Activated B cell treated with CpG ODN at 0.5 μM for 24 hours (primary cell): ENCODE measurements at regions not wholly inside any gene's neighbourhood (a gene's known extent, or its start where the extent isn't known, plus 50 kb on each side); places are given as distances from the start of the nearest gene placed in this dataset.

Experiments
- ATAC-seq: fragments of 200-7000 bp; cut with Tn5 transposase; one replicate; pipeline ENCODE4 v1.10.0; 2021; ENCODE audit warnings: low read depth, mild to moderate bottlenecking, moderate library complexity
- CTCF ChIA-PET: fragments of 350-600 bp; sonication (Branson Sonifier 250); formaldehyde crosslinking; loops from one replicate; lab custom pipeline; 2021; ENCODE audit warnings: antibody characterized with exemption; lab: Charles Lee
- POLR2A ChIA-PET: fragments of 350-600 bp; sonication (Branson Sonifier 250); formaldehyde crosslinking; loops from one replicate; lab custom pipeline; 2021; ENCODE audit warnings: antibody characterized with exemption; lab: Charles Lee
- DNase-seq: peaks from one replicate; pipeline ENCODE4 v3.0.0; 2022
- H3K27ac Mint-ChIP-seq: one replicate; pipeline ENCODE4 v1.8.0; 2020; ENCODE audit warnings: mixed read lengths
- H3K27me3 Mint-ChIP-seq: one replicate; pipeline ENCODE4 v1.8.0; 2021; ENCODE audit warnings: mixed read lengths
- H3K36me3 Mint-ChIP-seq: one replicate; pipeline ENCODE4 v1.8.0; 2021; ENCODE audit warnings: low read depth, mixed read lengths
- H3K4me1 Mint-ChIP-seq: one replicate; pipeline ENCODE4 v1.8.0; 2021; ENCODE audit warnings: mixed read lengths
- H3K4me3 Mint-ChIP-seq: one replicate; pipeline ENCODE4 v1.8.0; 2020; ENCODE audit warnings: mild to moderate bottlenecking, mixed read lengths
- H3K9me3 Mint-ChIP-seq: one replicate; pipeline ENCODE4 v1.8.0; 2020; ENCODE audit warnings: mixed read lengths
- CTCF ChIP-seq: fragments of 200-600 bp; IDR thresholded peaks from one replicate; pipeline ENCODE4 v1.8.0; 2022; ENCODE audit warnings: antibody characterized with exemption, mild to moderate bottlenecking
- intact Hi-C: fragments of 100-400 bp; cut with micrococcal nuclease; formaldehyde crosslinking; loops from one replicate; pipeline ENCODE4 v1.15.1; 2024

GRCh38 chr1:82818586-82818985 lies 1017.9 kb downstream of the ADGRL2 start:
- Mint-ChIP-seq H3K27me3 (no peaks in the 10 kb centered on the region), H3K36me3 (no peaks in the 10 kb centered on the region), H3K4me3 (no peak overlapping the region), H3K4me1 (peaks cover 6% of the 10 kb centered on the region), H3K9me3 (peaks cover 2% of the 10 kb centered on the region), H3K27ac (no peak overlapping the region)
- intact Hi-C loops: no loop called here
- DNase-seq (no peak), ATAC-seq (no peak)
- ChIA-PET CTCF (no interaction called here), POLR2A (no interaction called here)
- TF ChIP-seq CTCF: no peak

GRCh38 chr1:82813386-82813785 lies 1012.7 kb downstream of the ADGRL2 start:
- H3K27ac Mint-ChIP-seq: no peak overlapping the region
- POLR2A ChIA-PET: no interaction called here
- H3K9me3 Mint-ChIP-seq: peaks cover 2% of the 10 kb centered on the region
- no peak for TF ChIP-seq CTCF
- no peak overlapping the region for H3K4me3 Mint-ChIP-seq
- intact Hi-C loops: no loop called here
- H3K27me3 Mint-ChIP-seq: no peaks in the 10 kb centered on the region
- H3K36me3 Mint-ChIP-seq: no peaks in the 10 kb centered on the region
- ATAC-seq: no peak
- H3K4me1 Mint-ChIP-seq: no peaks in the 10 kb centered on the region
- CTCF ChIA-PET: no interaction called here
- DNase-seq: no peak

GRCh38 chr1:82810601-82811000 lies 1009.9 kb downstream of the ADGRL2 start:
- no peak for DNase-seq
- no peak overlapping the region for H3K4me3 Mint-ChIP-seq
- intact Hi-C loops: no loop called here
- no peaks in the 10 kb centered on the region for H3K27me3 Mint-ChIP-seq
- TF ChIP-seq CTCF: no peak
- ChIA-PET POLR2A (no interaction called here), CTCF (no interaction called here)
- H3K9me3 Mint-ChIP-seq: no peaks in the 10 kb centered on the region
- H3K4me1 Mint-ChIP-seq: no peaks in the 10 kb centered on the region
- ATAC-seq: no peak
- H3K36me3 Mint-ChIP-seq: no peaks in the 10 kb centered on the region
- no peak overlapping the region for H3K27ac Mint-ChIP-seq

GRCh38 chr1:82807563-82807962 lies 1006.8 kb downstream of the ADGRL2 start:
- H3K36me3 Mint-ChIP-seq: no peaks in the 10 kb centered on the region
- H3K9me3 Mint-ChIP-seq: no peaks in the 10 kb centered on the region
- no peak for TF ChIP-seq CTCF
- H3K4me1 Mint-ChIP-seq: no peaks in the 10 kb centered on the region
- no peak for DNase-seq
- intact Hi-C loops: no loop called here
- ATAC-seq: no peak
- H3K27me3 Mint-ChIP-seq: no peaks in the 10 kb centered on the region
- POLR2A ChIA-PET: no interaction called here
- no peak overlapping the region for H3K4me3 Mint-ChIP-seq
- CTCF ChIA-PET: no interaction called here
- no peak overlapping the region for H3K27ac Mint-ChIP-seq

GRCh38 chr1:82806133-82806532 lies 1005.4 kb downstream of the ADGRL2 start:
- no peak overlapping the region for H3K4me3 Mint-ChIP-seq
- DNase-seq (no peak), ATAC-seq (no peak)
- no peak for TF ChIP-seq CTCF
- POLR2A ChIA-PET: no interaction called here
- H3K36me3 Mint-ChIP-seq: no peaks in the 10 kb centered on the region
- no peaks in the 10 kb centered on the region for H3K9me3 Mint-ChIP-seq
- H3K27ac Mint-ChIP-seq: no peak overlapping the region
- no peaks in the 10 kb centered on the region for H3K27me3 Mint-ChIP-seq
- H3K4me1 Mint-ChIP-seq: no peaks in the 10 kb centered on the region
- CTCF ChIA-PET: no interaction called here
- intact Hi-C loops: no loop called here
